Left colon (tissue), 2 donors: ENCODE measurements at regions not wholly inside any gene's neighbourhood (a gene's known extent, or its start where the extent isn't known, plus 50 kb on each side); places are given as distances from the start of the nearest gene placed in this dataset.

Source experiments
- ATAC-seq: fragments of 200-7000 bp; cut with Tn5 transposase; one replicate; pipeline ENCODE4 v1.9.1; 2020; ENCODE audit warnings: mild to moderate bottlenecking, moderate library complexity
- DNase-seq, 2 donors: peaks; one replicate each; pipeline ENCODE4 v3.0.0-alpha.2; 2020
- intact Hi-C, 2 donors: fragments of 100-400 bp; cut with DNase I in 1 of 2; cut with micrococcal nuclease in 1 of 2; formaldehyde crosslinking; loops; one replicate each; pipeline versions ENCODE4 v1.11.2 to v1.14.0; 2022; cut with DNase I, micrococcal nuclease
- donor health status: DM: no; HTN: no; CAD: no.
- donor health status: DM: yes; HTN: yes; CAD: no.

- intact Hi-C loops = no loop called here
- no peak for DNase-seq
- ATAC-seq = no peak
Measured at GRCh38 chr5:57621624-57622023, 139.0 kb upstream of the ACTBL2 start.

GRCh38 chr5:57618767-57619381 lies 136.3 kb upstream of the ACTBL2 start:
- ATAC-seq (no peak), DNase-seq (no peak)
- intact Hi-C loops = no loop called here

GRCh38 chr5:57613741-57614140 lies 131.1 kb upstream of the ACTBL2 start:
- intact Hi-C loops = no loop called here
- DNase-seq (no peak), ATAC-seq (no peak)

GRCh38 chr5:57611177-57611576 lies 128.6 kb upstream of the ACTBL2 start:
- intact Hi-C loops = no loop called here
- DNase-seq = no peak
- ATAC-seq = no peak

GRCh38 chr5:57608542-57608941 lies 125.9 kb upstream of the ACTBL2 start:
- intact Hi-C loops = no loop called here
- DNase-seq (no peak), ATAC-seq (no peak)

- DNase-seq (no peak), ATAC-seq (no peak)
- intact Hi-C loops = no loop called here
Measured at GRCh38 chr5:57601996-57602395, 119.4 kb upstream of the ACTBL2 start.

GRCh38 chr5:57600321-57600720 lies 117.7 kb upstream of the ACTBL2 start:
- DNase-seq = no peak
- intact Hi-C loops = no loop called here

GRCh38 chr5:57598756-57599155 lies 116.1 kb upstream of the ACTBL2 start:
- ATAC-seq (no peak), DNase-seq (no peak)
- intact Hi-C loops = no loop called here

More at GRCh38 chr5:57600321-57600720, 117.7 kb upstream of the ACTBL2 start:
- no peak for ATAC-seq

- intact Hi-C loops = no loop called here
- ATAC-seq (no peak), DNase-seq (no peak)
Measured at GRCh38 chr5:57598097-57598496, 115.5 kb upstream of the ACTBL2 start.

GRCh38 chr5:57595523-57595991 lies 112.9 kb upstream of the ACTBL2 start:
- no peak for ATAC-seq
- no peak for DNase-seq

GRCh38 chr5:57594436-57594835 lies 111.8 kb upstream of the ACTBL2 start:
- DNase-seq (no peak), ATAC-seq (no peak)
- intact Hi-C loops = no loop called here

More at GRCh38 chr5:57595523-57595991, 112.9 kb upstream of the ACTBL2 start:
- intact Hi-C loops = no loop called here

GRCh38 chr5:57592236-57592635 lies 109.6 kb upstream of the ACTBL2 start:
- ATAC-seq (no peak), DNase-seq (no peak)
- intact Hi-C loops = no loop called here

- no peak for ATAC-seq
- DNase-seq = no peak
Measured at GRCh38 chr5:57586649-57587048, 104.0 kb upstream of the ACTBL2 start.

GRCh38 chr5:57582578-57583070 lies 100.0 kb upstream of the ACTBL2 start:
- no peak for ATAC-seq
- intact Hi-C loops = no loop called here
- DNase-seq = no peak

More at GRCh38 chr5:57586649-57587048, 104.0 kb upstream of the ACTBL2 start:
- intact Hi-C loops = no loop called here

- intact Hi-C loops = no loop called here
- no peak for ATAC-seq
- DNase-seq = no peak
Measured at GRCh38 chr5:57581772-57582171, 99.2 kb upstream of the ACTBL2 start.

- DNase-seq (no peak), ATAC-seq (no peak)
Measured at GRCh38 chr5:57581222-57581621, 98.6 kb upstream of the ACTBL2 start.

GRCh38 chr5:57577432-57578175 lies 95.0 kb upstream of the ACTBL2 start:
- ATAC-seq = no peak
- intact Hi-C loops = no loop called here

More at GRCh38 chr5:57581222-57581621, 98.6 kb upstream of the ACTBL2 start:
- intact Hi-C loops = no loop called here

GRCh38 chr5:57576317-57576716 lies 93.7 kb upstream of the ACTBL2 start:
- intact Hi-C loops = no loop called here
- ATAC-seq = no peak

More at GRCh38 chr5:57577432-57578175, 95.0 kb upstream of the ACTBL2 start:
- DNase-seq = no peak

GRCh38 chr5:57575839-57576238 lies 93.2 kb upstream of the ACTBL2 start:
- intact Hi-C loops = no loop called here
- DNase-seq = no peak
- no peak for ATAC-seq

More at GRCh38 chr5:57576317-57576716, 93.7 kb upstream of the ACTBL2 start:
- DNase-seq = no peak

- DNase-seq = no peak
- ATAC-seq = no peak
- intact Hi-C loops = no loop called here
Measured at GRCh38 chr5:57572461-57572860, 89.8 kb upstream of the ACTBL2 start.
